ENCODE measurements at regions not wholly inside any gene's neighbourhood (a gene's known extent, or its start where the extent isn't known, plus 50 kb on each side); places are given as distances from the start of the nearest gene placed in this dataset.
A peak's percentile ranks its signal among the peaks of the same experiment; 100 is the strongest.

DNA sequence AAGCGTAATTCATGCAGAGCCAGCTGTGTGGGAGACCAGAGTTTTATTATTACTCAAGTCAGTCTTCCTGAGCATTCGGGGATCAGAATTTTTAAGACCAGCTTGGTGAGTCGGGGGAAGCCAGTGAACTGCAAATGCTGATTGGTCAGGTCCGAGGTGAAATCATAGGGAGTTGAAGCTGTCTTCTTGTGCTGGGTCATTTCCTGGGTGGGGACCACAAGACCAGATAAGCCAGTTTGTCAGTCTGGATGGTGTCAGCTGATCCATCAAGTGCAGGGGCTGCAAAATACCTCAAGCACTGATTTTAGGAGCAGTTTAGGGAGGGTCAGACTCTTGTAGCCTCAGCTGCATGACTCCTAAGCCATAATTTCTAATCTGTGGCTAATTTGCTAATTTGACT is 228.1 kb upstream of the ATP10A start:
- TF ChIP-seq CTCF (conservative IDR thresholded peaks at IDR 0.05): no peak
- Mint-ChIP-seq H3K27ac (ENCODE audit: unreplicated experiment) (no peak overlapping the region), H3K9me3 (peaks cover 2% of the 10 kb centered on the region), H3K4me1 (no peaks in the 10 kb centered on the region), H3K36me3 (ENCODE audit: low read depth) (no peaks in the 10 kb centered on the region), H3K4me3 (no peak overlapping the region), H3K27me3 (ENCODE audit: low read depth) (no peaks in the 10 kb centered on the region)
- DNase-seq (ENCODE audit: low read depth, low spot score): no peak

DNA sequence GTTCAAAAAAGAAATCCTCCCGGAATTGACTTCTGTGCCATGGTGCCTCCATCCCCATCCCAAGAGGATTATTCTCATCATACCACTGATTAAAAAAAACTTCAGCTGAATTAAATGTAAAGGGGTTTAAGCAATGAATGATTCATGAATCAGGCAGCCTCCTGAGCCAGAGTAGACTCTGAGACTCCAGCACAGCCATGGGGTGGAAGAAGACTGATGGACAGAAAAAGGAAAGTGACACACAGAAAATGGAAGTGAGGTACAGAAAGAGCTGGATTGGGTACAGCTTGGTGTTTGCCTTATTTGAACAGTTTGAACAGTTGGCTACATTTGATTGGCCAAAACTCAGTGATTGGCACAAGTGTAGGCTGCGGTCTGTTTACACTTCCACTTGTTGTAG is 224.8 kb upstream of the ATP10A start:
- TF ChIP-seq CTCF (conservative IDR thresholded peaks at IDR 0.05): no peak
- DNase-seq (ENCODE audit: low read depth, low spot score): no peak
- Mint-ChIP-seq H3K9me3 (peaks cover 2% of the 10 kb centered on the region), H3K4me1 (peaks cover 12% of the 10 kb centered on the region), H3K4me3 (no peak overlapping the region), H3K27me3 (ENCODE audit: low read depth) (no peaks in the 10 kb centered on the region), H3K27ac (ENCODE audit: unreplicated experiment) (no peak overlapping the region), H3K36me3 (ENCODE audit: low read depth) (no peaks in the 10 kb centered on the region)

GRCh38 chr15:26087395-26087794 is 224.3 kb upstream of the ATP10A start:
- TF ChIP-seq CTCF (conservative IDR thresholded peaks at IDR 0.05): no peak
- no peaks in the 10 kb centered on the region for H3K36me3 Mint-ChIP-seq (ENCODE audit: low read depth)
- H3K27ac Mint-ChIP-seq (ENCODE audit: unreplicated experiment): no peak overlapping the region
- DNase-seq (ENCODE audit: low read depth, low spot score): no peak
- no peaks in the 10 kb centered on the region for H3K27me3 Mint-ChIP-seq (ENCODE audit: low read depth)
- H3K9me3 Mint-ChIP-seq: peaks cover 2% of the 10 kb centered on the region
- no peak overlapping the region for H3K4me3 Mint-ChIP-seq
- peaks cover 16% of the 10 kb centered on the region for H3K4me1 Mint-ChIP-seq

DNA sequence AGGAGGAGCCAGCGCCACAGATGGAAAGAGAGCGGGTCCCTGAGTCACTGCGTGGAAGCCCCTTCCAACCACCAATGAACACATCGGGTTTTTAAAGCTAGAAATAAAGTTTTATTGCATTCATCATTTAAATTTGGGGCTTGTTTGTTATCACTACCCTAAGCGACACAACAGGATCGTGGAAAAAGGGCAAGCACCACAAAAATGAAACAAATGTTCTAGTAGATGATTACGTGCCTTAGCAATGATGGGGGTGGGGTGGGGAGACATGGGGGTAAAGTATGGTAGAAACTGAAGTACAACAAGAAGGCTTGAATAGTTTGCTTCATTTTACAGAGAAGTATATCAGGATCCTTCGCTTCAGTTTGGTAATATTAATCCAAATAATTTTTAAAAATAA is 221.6 kb upstream of the ATP10A start:
- Mint-ChIP-seq H3K27me3 (ENCODE audit: low read depth) (peaks cover 8% of the 10 kb centered on the region), H3K36me3 (ENCODE audit: low read depth) (peaks cover 5% of the 10 kb centered on the region), H3K4me3 (no peak overlapping the region), H3K9me3 (peaks cover 6% of the 10 kb centered on the region), H3K4me1 (peaks cover 25% of the 10 kb centered on the region), H3K27ac (ENCODE audit: unreplicated experiment) (no peak overlapping the region)
- TF ChIP-seq CTCF (conservative IDR thresholded peaks at IDR 0.05): no peak
- DNase-seq (ENCODE audit: low read depth, low spot score): no peak

GRCh38 chr15:26083896-26084295 is 220.8 kb upstream of the ATP10A start:
- peaks cover 5% of the 10 kb centered on the region for H3K36me3 Mint-ChIP-seq (ENCODE audit: low read depth)
- H3K27ac Mint-ChIP-seq (ENCODE audit: unreplicated experiment): no peak overlapping the region

More at GRCh38 chr15:26083896-26084295, 220.8 kb upstream of the ATP10A start:
- TF ChIP-seq CTCF (conservative IDR thresholded peaks at IDR 0.05): no peak
- Mint-ChIP-seq H3K4me3 (peak overlapping the region; percentile 2), H3K9me3 (peaks cover 6% of the 10 kb centered on the region), H3K4me1 (peaks cover 25% of the 10 kb centered on the region), H3K27me3 (ENCODE audit: low read depth) (peaks cover 8% of the 10 kb centered on the region)
- no peak for DNase-seq (ENCODE audit: low read depth, low spot score)
